ENCODE measurements at regions not wholly inside any gene's neighbourhood (a gene's known extent, or its start where the extent isn't known, plus 50 kb on each side); places are given as distances from the start of the nearest gene placed in this dataset.

- peak; percentile 70 for ATAC-seq
Measured at GRCh38 chr5:110896901-110897300, 158.1 kb downstream of the SLC25A46 start.

GRCh38 chr5:110899566-110900412 is 161.0 kb downstream of the SLC25A46 start:
- peak; percentile 76 for ATAC-seq
- TF ChIP-seq ISL1 (CRISPR knock-in tag; IDR thresholded peaks at IDR 0.05) (peak; percentile 86), ZC3H10 (CRISPR knock-in tag; IDR thresholded peaks at IDR 0.05) (0 out of 2 replicates have a peak, but pooled peaks have one; percentile 31), ZNF565 (CRISPR knock-in tag; conservative IDR thresholded peaks at IDR 0.05; ENCODE audit: low read depth) (no peak)

More at GRCh38 chr5:110896901-110897300, 158.1 kb downstream of the SLC25A46 start:
- no peak for TF ChIP-seq RARB (CRISPR knock-in tag; IDR thresholded peaks at IDR 0.05)
- TF ChIP-seq, protein P1, sequence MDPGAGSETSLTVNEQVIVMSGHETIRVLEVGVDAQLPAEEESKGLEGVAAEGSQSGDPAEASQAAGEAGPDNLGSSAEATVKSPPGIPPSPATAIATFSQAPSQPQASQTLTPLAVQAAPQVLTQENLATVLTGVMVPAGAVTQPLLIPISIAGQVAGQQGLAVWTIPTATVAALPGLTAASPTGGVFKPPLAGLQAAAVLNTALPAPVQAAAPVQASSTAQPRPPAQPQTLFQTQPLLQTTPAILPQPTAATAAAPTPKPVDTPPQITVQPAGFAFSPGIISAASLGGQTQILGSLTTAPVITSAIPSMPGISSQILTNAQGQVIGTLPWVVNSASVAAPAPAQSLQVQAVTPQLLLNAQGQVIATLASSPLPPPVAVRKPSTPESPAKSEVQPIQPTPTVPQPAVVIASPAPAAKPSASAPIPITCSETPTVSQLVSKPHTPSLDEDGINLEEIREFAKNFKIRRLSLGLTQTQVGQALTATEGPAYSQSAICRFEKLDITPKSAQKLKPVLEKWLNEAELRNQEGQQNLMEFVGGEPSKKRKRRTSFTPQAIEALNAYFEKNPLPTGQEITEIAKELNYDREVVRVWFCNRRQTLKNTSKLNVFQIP (CRISPR knock-in tag; IDR thresholded peaks at IDR 0.05; ENCODE audit: borderline replicate concordance, low read depth) = no peak
- no peak for TF ChIP-seq BACH2 (CRISPR knock-in tag; IDR thresholded peaks at IDR 0.05; ENCODE audit: borderline replicate concordance)
- no peak for TF ChIP-seq ZNF70 (CRISPR knock-in tag; IDR thresholded peaks at IDR 0.05)
- TF ChIP-seq ZNF8 (CRISPR knock-in tag; IDR thresholded peaks at IDR 0.05) = no peak
- no peak for TF ChIP-seq OSR1 (CRISPR knock-in tag; IDR thresholded peaks at IDR 0.05)
- no peak for TF ChIP-seq ARNTL (CRISPR knock-in tag; IDR thresholded peaks at IDR 0.05; ENCODE audit: borderline replicate concordance, low read depth)

DNA sequence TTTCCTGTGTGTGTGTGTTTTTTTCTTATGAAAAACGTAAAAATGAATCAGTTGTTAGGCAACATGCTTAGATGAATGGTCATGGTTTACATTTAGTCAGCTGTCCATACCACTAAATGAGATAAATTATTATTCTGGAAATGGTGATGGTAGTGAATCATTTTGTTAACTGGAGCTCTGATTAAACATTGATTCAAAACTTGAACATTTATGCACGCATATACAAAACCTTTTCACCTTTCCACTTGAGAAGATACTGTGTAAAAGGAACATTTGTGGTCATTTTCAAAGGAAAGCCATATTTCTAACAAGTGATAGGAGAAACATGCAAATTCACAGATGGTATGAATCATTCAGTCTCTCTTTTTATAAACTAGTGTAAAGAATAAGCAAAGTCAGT is 162.0 kb downstream of the SLC25A46 start:
- peak; percentile 53 for ATAC-seq
- 0 out of 2 replicates have a peak, but pooled peaks have one; percentile 24 for TF ChIP-seq ISL1 (CRISPR knock-in tag; IDR thresholded peaks at IDR 0.05)
- TF ChIP-seq ZC3H10 (CRISPR knock-in tag; IDR thresholded peaks at IDR 0.05) = peak; percentile 50; the same call in 1 of the 2 replicates
- TF ChIP-seq RARB (CRISPR knock-in tag; IDR thresholded peaks at IDR 0.05) = no peak
- peak; percentile 61; the same call in 1 of the 2 replicates for TF ChIP-seq TOX (CRISPR knock-in tag; IDR thresholded peaks at IDR 0.05; ENCODE audit: borderline replicate concordance)

DNA sequence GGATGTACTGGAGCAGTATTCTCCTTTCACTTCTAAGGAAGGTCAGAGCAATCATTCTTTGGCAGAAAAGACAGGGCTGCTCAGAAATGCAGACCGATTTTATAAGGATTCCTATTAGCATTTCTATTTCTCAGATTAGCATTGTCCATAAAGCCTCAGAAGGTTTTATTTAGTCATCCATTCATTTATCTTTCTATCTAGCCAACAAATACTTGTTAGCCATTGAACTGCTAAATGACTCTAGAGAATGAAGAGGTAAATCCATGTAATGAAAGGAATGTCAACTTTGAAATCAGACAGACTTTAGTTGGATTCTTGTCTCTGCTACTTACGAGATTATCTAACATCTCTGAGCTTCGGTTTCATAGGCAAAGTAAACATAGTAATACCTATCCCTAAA is 165.2 kb downstream of the SLC25A46 start:
- ATAC-seq = no peak; the same call in 1 of the 3 replicates
- TF ChIP-seq ISL1 (CRISPR knock-in tag; IDR thresholded peaks at IDR 0.05) (peak; percentile 54), SNAI2 (CRISPR knock-in tag; IDR thresholded peaks at IDR 0.05) (no peak)

GRCh38 chr5:110908848-110909247 is 162.7 kb upstream of the TSLP start:
- no peak for ATAC-seq
- TF ChIP-seq ZNF8 (CRISPR knock-in tag; IDR thresholded peaks at IDR 0.05) (no peak), ESRRG (CRISPR knock-in tag; IDR thresholded peaks at IDR 0.05) (no peak)
- TF ChIP-seq, protein P1 (CRISPR knock-in tag; IDR thresholded peaks at IDR 0.05; ENCODE audit: borderline replicate concordance, low read depth) = no peak
- TF ChIP-seq, protein P2, sequence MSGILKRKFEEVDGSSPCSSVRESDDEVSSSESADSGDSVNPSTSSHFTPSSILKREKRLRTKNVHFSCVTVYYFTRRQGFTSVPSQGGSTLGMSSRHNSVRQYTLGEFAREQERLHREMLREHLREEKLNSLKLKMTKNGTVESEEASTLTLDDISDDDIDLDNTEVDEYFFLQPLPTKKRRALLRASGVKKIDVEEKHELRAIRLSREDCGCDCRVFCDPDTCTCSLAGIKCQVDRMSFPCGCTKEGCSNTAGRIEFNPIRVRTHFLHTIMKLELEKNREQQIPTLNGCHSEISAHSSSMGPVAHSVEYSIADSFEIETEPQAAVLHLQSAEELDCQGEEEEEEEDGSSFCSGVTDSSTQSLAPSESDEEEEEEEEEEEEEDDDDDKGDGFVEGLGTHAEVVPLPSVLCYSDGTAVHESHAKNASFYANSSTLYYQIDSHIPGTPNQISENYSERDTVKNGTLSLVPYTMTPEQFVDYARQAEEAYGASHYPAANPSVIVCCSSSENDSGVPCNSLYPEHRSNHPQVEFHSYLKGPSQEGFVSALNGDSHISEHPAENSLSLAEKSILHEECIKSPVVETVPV (CRISPR knock-in tag; IDR thresholded peaks at IDR 0.05) = no peak

GRCh38 chr5:110909415-110909814 is 162.1 kb upstream of the TSLP start:
- peak; percentile 36; the same call in 2 of the 3 replicates for ATAC-seq
- TF ChIP-seq, protein P3, sequence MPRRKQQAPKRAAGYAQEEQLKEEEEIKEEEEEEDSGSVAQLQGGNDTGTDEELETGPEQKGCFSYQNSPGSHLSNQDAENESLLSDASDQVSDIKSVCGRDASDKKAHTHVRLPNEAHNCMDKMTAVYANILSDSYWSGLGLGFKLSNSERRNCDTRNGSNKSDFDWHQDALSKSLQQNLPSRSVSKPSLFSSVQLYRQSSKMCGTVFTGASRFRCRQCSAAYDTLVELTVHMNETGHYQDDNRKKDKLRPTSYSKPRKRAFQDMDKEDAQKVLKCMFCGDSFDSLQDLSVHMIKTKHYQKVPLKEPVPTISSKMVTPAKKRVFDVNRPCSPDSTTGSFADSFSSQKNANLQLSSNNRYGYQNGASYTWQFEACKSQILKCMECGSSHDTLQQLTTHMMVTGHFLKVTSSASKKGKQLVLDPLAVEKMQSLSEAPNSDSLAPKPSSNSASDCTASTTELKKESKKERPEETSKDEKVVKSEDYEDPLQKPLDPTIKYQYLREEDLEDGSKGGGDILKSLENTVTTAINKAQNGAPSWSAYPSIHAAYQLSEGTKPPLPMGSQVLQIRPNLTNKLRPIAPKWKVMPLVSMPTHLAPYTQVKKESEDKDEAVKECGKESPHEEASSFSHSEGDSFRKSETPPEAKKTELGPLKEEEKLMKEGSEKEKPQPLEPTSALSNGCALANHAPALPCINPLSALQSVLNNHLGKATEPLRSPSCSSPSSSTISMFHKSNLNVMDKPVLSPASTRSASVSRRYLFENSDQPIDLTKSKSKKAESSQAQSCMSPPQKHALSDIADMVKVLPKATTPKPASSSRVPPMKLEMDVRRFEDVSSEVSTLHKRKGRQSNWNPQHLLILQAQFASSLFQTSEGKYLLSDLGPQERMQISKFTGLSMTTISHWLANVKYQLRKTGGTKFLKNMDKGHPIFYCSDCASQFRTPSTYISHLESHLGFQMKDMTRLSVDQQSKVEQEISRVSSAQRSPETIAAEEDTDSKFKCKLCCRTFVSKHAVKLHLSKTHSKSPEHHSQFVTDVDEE (CRISPR knock-in tag; IDR thresholded peaks at IDR 0.05) = no peak
- TF ChIP-seq OSR1 (CRISPR knock-in tag; IDR thresholded peaks at IDR 0.05) (no peak), ISL1 (CRISPR knock-in tag; IDR thresholded peaks at IDR 0.05) (no peak), ZNF8 (CRISPR knock-in tag; IDR thresholded peaks at IDR 0.05) (no peak), TOX (CRISPR knock-in tag; IDR thresholded peaks at IDR 0.05; ENCODE audit: borderline replicate concordance) (no peak), CSDC2 (CRISPR knock-in tag; IDR thresholded peaks at IDR 0.05) (no peak), ZFP3 (CRISPR knock-in tag; IDR thresholded peaks at IDR 0.05) (no peak)

Measured in SK-N-SH treated with all-trans-retinoic acid at 6 μM for 48 hours (cell line).